Smooth muscle cell (in vitro differentiated cells): ENCODE measurements at regions not wholly inside any gene's neighbourhood (a gene's known extent, or its start where the extent isn't known, plus 50 kb on each side); places are given as distances from the start of the nearest gene placed in this dataset.

Experiments
- DNase-seq: peaks from one replicate; lab custom pipeline; 2025; ENCODE audit not compliant: unreplicated experiment; lab: John Stamatoyannopoulos, UW
- H2AFZ ChIP-seq: fragments of 200-600 bp; sonication (generic); 2 replicates; pipeline ENCODE4 v1.6.0; 2016; ENCODE audit warnings: antibody characterized with exemption, low read depth, mild to moderate bottlenecking
- H3F3A ChIP-seq: fragments of 200-600 bp; sonication (generic); 2 replicates; pipeline ENCODE4 v1.6.0; 2017; ENCODE audit warnings: antibody characterized with exemption, low read depth
- H3K27ac ChIP-seq: fragments of 200-600 bp; sonication (generic); 2 replicates; pipeline ENCODE4 v1.5.1; 2016; ENCODE audit warnings: low read depth, mild to moderate bottlenecking
- H3K27me3 ChIP-seq: fragments of 200-600 bp; sonication (generic); 2 replicates; pipeline ENCODE4 v1.6.1; 2016; ENCODE audit warnings: low read depth, mild to moderate bottlenecking
- H3K36me3 ChIP-seq: fragments of 200-600 bp; sonication (generic); 2 replicates; pipeline ENCODE4 v1.5.1; 2016; ENCODE audit warnings: low read depth
- H3K4me1 ChIP-seq: fragments of 200-600 bp; sonication (generic); 2 replicates; pipeline ENCODE4 v1.5.1; 2016; ENCODE audit warnings: low read depth
- H3K4me2 ChIP-seq: fragments of 200-600 bp; sonication (generic); 2 replicates; pipeline ENCODE4 v1.6.0; 2016; ENCODE audit warnings: mild to moderate bottlenecking
- H3K4me3 ChIP-seq: fragments of 200-600 bp; sonication (generic); 2 replicates; pipeline ENCODE4 v1.5.1; 2016; ENCODE audit warnings: mild to moderate bottlenecking
- H3K79me2 ChIP-seq: fragments of 200-600 bp; sonication (generic); 2 replicates; pipeline ENCODE4 v1.6.0; 2016; ENCODE audit warnings: low read depth, mild to moderate bottlenecking
- H3K9ac ChIP-seq: fragments of 200-600 bp; sonication (generic); 2 replicates; pipeline ENCODE4 v1.6.0; 2016; ENCODE audit warnings: low read depth
- H3K9me3 ChIP-seq: fragments of 200-600 bp; sonication (generic); replicated peaks from 2 replicates; pipeline ENCODE4 v1.5.1; 2016; ENCODE audit warnings: low read depth
- H4K20me1 ChIP-seq: fragments of 200-600 bp; sonication (generic); 2 replicates; pipeline ENCODE4 v1.6.0; 2016; ENCODE audit warnings: low read depth
- CTCF ChIP-seq: fragments of 200-600 bp; sonication (generic); IDR thresholded peaks from 2 replicates; pipeline ENCODE4 v1.5.1; 2017; ENCODE audit warnings: borderline replicate concordance, mild to moderate bottlenecking, antibody characterized with exemption; ENCODE audit not compliant: insufficient read depth, poor library complexity, severe bottlenecking
- WGBS: methylation state at CpG from one replicate; pipeline ENCODE4 v1.1.7; 2016; ENCODE audit warnings: low lambda C conversion rate; 5-methylcytosine and 5-hydroxymethylcytosine counted together

GRCh38 chr3:107235193-107235927, 141.9 kb upstream of the CCDC54 start:
- TF ChIP-seq CTCF = no peak
- Histone ChIP-seq H2AFZ (peak overlapping the region; percentile 85), H3K4me1 (no peaks in the 10 kb centered on the region), H3K9ac (peak overlapping the region; percentile 45), H3K9me3 (no peaks in the 10 kb centered on the region), H4K20me1 (no peaks in the 10 kb centered on the region), H3K4me2 (peak overlapping the region; percentile 83), H3F3A (no peaks in the 10 kb centered on the region), H3K79me2 (no peaks in the 10 kb centered on the region), H3K4me3 (peak overlapping the region; percentile 57), H3K27ac (no peak overlapping the region), H3K27me3 (no peaks in the 10 kb centered on the region), H3K36me3 (no peaks in the 10 kb centered on the region)
- DNase-seq = no peak
- 56% methylated on average over 13 of the region's 13 CpGs for WGBS

GRCh38 chr3:107235928-107236315, 141.3 kb upstream of the CCDC54 start:
- Histone ChIP-seq H3K4me1 (no peaks in the 10 kb centered on the region), H3K4me3 (peak overlapping the region; percentile 57), H3K4me2 (peak overlapping the region; percentile 83), H3F3A (no peaks in the 10 kb centered on the region), H3K9me3 (no peaks in the 10 kb centered on the region), H3K9ac (peak overlapping the region; percentile 45), H2AFZ (peak overlapping the region; percentile 85), H3K27ac (peak overlapping the region; percentile 34), H4K20me1 (no peaks in the 10 kb centered on the region), H3K79me2 (no peaks in the 10 kb centered on the region), H3K27me3 (no peaks in the 10 kb centered on the region), H3K36me3 (no peaks in the 10 kb centered on the region)
- DNase-seq = no peak
- 6% methylated on average over 5 of the region's 5 CpGs for WGBS
- peak; percentile 91 for TF ChIP-seq CTCF

GRCh38 chr3:107236655-107237337, 140.4 kb upstream of the CCDC54 start:
- peak overlapping the region; percentile 85 for H2AFZ ChIP-seq
- no peaks in the 10 kb centered on the region for H3F3A ChIP-seq
- H3K27ac ChIP-seq = peak overlapping the region; percentile 34
- H3K9me3 ChIP-seq = no peaks in the 10 kb centered on the region
- TF ChIP-seq CTCF = no peak
- H3K27me3 ChIP-seq = no peaks in the 10 kb centered on the region
- DNase-seq = no peak
- no peaks in the 10 kb centered on the region for H3K36me3 ChIP-seq
- peaks cover 8% of the 10 kb centered on the region for H3K79me2 ChIP-seq
- WGBS = 79% methylated on average over 4 of the region's 4 CpGs
- no peaks in the 10 kb centered on the region for H4K20me1 ChIP-seq
- H3K4me2 ChIP-seq = peak overlapping the region; percentile 83
- no peak overlapping the region for H3K9ac ChIP-seq
- peaks cover 6% of the 10 kb centered on the region for H3K4me1 ChIP-seq
- no peak overlapping the region for H3K4me3 ChIP-seq
